ENCODE measurements at regions not wholly inside any gene's neighbourhood (a gene's known extent, or its start where the extent isn't known, plus 50 kb on each side); places are given as distances from the start of the nearest gene placed in this dataset.
"Not testable (repeated sequence)": the region's sequence is repeated elsewhere in the genome, so short reads cannot be mapped to it uniquely, and the experiment has no call there.

DNA sequence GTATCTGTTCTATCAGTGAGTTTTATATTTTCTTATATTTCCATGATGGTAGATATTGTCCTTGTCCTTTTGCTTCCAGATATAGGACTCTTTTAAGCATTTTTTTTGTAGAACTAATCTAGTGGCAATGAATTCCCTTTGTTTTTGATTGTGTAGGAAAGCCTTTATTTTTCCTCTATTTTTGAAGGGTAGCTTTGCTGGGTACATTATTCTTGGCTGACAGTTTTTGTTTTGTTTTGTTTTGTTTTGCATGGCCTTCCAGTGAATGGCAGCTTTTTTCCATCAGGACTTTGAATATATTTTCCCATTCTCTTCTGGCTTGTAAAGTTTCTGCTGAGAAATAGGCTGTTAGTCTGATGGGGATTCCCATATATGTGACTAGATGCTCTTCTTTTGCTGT, 70.2 kb upstream of the MUCL1 start:
- Histone ChIP-seq H3K4me2 (ENCODE audit: low read length) (no peak overlapping the region), H2AFZ (no peak overlapping the region), H3K36me3 (ENCODE audit: control insufficient read depth, insufficient read depth, low read length) (peaks cover 3% of the 10 kb centered on the region), H3K27me3 (ENCODE audit: control insufficient read depth, insufficient read depth, low read length) (no peaks in the 10 kb centered on the region), H3K9me3 (ENCODE audit: control insufficient read depth, low read length) (peaks cover 3% of the 10 kb centered on the region), H3K9ac (no peak overlapping the region), H3K79me2 (no peaks in the 10 kb centered on the region), H3K4me1 (no peaks in the 10 kb centered on the region), H3K27ac (no peak overlapping the region), H3K4me3 (ENCODE audit: low read depth, low read length) (no peak overlapping the region)
- TF ChIP-seq, protein P1, sequence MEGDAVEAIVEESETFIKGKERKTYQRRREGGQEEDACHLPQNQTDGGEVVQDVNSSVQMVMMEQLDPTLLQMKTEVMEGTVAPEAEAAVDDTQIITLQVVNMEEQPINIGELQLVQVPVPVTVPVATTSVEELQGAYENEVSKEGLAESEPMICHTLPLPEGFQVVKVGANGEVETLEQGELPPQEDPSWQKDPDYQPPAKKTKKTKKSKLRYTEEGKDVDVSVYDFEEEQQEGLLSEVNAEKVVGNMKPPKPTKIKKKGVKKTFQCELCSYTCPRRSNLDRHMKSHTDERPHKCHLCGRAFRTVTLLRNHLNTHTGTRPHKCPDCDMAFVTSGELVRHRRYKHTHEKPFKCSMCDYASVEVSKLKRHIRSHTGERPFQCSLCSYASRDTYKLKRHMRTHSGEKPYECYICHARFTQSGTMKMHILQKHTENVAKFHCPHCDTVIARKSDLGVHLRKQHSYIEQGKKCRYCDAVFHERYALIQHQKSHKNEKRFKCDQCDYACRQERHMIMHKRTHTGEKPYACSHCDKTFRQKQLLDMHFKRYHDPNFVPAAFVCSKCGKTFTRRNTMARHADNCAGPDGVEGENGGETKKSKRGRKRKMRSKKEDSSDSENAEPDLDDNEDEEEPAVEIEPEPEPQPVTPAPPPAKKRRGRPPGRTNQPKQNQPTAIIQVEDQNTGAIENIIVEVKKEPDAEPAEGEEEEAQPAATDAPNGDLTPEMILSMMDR (IDR thresholded peaks at IDR 0.05): no peak

GRCh38 chr12:54777031-54777430, 77.3 kb upstream of the MUCL1 start:
- not testable (repeated sequence) for H3K27me3 ChIP-seq (ENCODE audit: control insufficient read depth, insufficient read depth, low read length)

DNA sequence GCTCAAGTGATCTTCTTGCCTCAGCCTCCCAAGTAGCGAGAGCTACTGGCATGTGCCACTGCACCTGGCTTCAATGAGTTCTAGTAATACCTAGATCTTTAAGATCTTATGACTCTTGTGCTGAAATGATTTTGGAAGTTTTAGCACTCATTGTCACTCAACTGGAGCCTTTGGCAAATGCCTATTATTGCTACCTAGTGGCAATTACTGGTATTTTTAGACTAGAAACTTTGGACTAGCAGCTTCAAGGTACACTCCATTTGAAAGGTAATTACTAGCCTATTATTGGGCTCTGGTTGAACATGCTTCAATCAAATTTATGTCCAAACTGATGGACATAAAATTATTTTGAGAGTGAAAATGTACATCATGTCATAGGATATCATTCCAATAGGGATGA, 80.7 kb upstream of the MUCL1 start:
- H3K4me2 ChIP-seq (ENCODE audit: low read length): no peak overlapping the region
- H3K27ac ChIP-seq: no peak overlapping the region
- TF ChIP-seq, protein P1 (IDR thresholded peaks at IDR 0.05): no peak
- no peaks in the 10 kb centered on the region for H3K36me3 ChIP-seq (ENCODE audit: control insufficient read depth, insufficient read depth, low read length)
- no peak overlapping the region for H2AFZ ChIP-seq
- no peak overlapping the region for H3K4me3 ChIP-seq (ENCODE audit: low read depth, low read length)
- no peak overlapping the region for H3K9ac ChIP-seq
- H3K9me3 ChIP-seq (ENCODE audit: control insufficient read depth, low read length): no peaks in the 10 kb centered on the region
- no peaks in the 10 kb centered on the region for H3K4me1 ChIP-seq
- no peaks in the 10 kb centered on the region for H3K27me3 ChIP-seq (ENCODE audit: control insufficient read depth, insufficient read depth, low read length)
- no peaks in the 10 kb centered on the region for H3K79me2 ChIP-seq

More at GRCh38 chr12:54777031-54777430, 77.3 kb upstream of the MUCL1 start:
- H2AFZ ChIP-seq; H3K4me3 ChIP-seq (ENCODE audit: low read depth, low read length); H3K36me3 ChIP-seq (ENCODE audit: control insufficient read depth, insufficient read depth, low read length); H3K9me3 ChIP-seq (ENCODE audit: control insufficient read depth, low read length); H3K79me2 ChIP-seq; H3K9ac ChIP-seq; H3K4me2 ChIP-seq (ENCODE audit: low read length); H3K4me1 ChIP-seq; H3K27ac ChIP-seq: not testable (repeated sequence)

- no peak overlapping the region for H3K9ac ChIP-seq
- TF ChIP-seq, protein P1 (IDR thresholded peaks at IDR 0.05): no peak
- H2AFZ ChIP-seq: no peak overlapping the region
- no peaks in the 10 kb centered on the region for H3K27me3 ChIP-seq (ENCODE audit: control insufficient read depth, insufficient read depth, low read length)
- no peaks in the 10 kb centered on the region for H3K4me1 ChIP-seq
- H3K79me2 ChIP-seq: no peaks in the 10 kb centered on the region
- no peak overlapping the region for H3K4me2 ChIP-seq (ENCODE audit: low read length)
- H3K9me3 ChIP-seq (ENCODE audit: control insufficient read depth, low read length): no peaks in the 10 kb centered on the region
- H3K4me3 ChIP-seq (ENCODE audit: low read depth, low read length): no peak overlapping the region
- no peak overlapping the region for H3K27ac ChIP-seq
- H3K36me3 ChIP-seq (ENCODE audit: control insufficient read depth, insufficient read depth, low read length): no peaks in the 10 kb centered on the region
These were observed 88.7 kb upstream of the MUCL1 start for GRCh38 chr12:54765652-54766051.

- no peaks in the 10 kb centered on the region for H3K9me3 ChIP-seq (ENCODE audit: control insufficient read depth, low read length)
- H3K4me2 ChIP-seq (ENCODE audit: low read length): no peak overlapping the region
- no peak overlapping the region for H3K4me3 ChIP-seq (ENCODE audit: low read depth, low read length)
- H3K27ac ChIP-seq: no peak overlapping the region
- no peaks in the 10 kb centered on the region for H3K79me2 ChIP-seq
- no peak overlapping the region for H2AFZ ChIP-seq
- TF ChIP-seq, protein P1 (IDR thresholded peaks at IDR 0.05): no peak
- H3K27me3 ChIP-seq (ENCODE audit: control insufficient read depth, insufficient read depth, low read length): no peaks in the 10 kb centered on the region
- H3K36me3 ChIP-seq (ENCODE audit: control insufficient read depth, insufficient read depth, low read length): no peaks in the 10 kb centered on the region
- H3K4me1 ChIP-seq: no peaks in the 10 kb centered on the region
- no peak overlapping the region for H3K9ac ChIP-seq
These were observed 91.9 kb upstream of the MUCL1 start for GRCh38 chr12:54762390-54762789.
